ENCODE measurements at regions not wholly inside any gene's neighbourhood (a gene's known extent, or its start where the extent isn't known, plus 50 kb on each side); places are given as distances from the start of the nearest gene placed in this dataset.
"Not testable (repeated sequence)": the region's sequence is repeated elsewhere in the genome, so short reads cannot be mapped to it uniquely, and the experiment has no call there.

- peak; percentile 23 for DNase-seq (ENCODE audit: low spot score)
These were observed 92.0 kb upstream of the AMN1 start for GRCh38 chr12:31820832-31821231.

DNA sequence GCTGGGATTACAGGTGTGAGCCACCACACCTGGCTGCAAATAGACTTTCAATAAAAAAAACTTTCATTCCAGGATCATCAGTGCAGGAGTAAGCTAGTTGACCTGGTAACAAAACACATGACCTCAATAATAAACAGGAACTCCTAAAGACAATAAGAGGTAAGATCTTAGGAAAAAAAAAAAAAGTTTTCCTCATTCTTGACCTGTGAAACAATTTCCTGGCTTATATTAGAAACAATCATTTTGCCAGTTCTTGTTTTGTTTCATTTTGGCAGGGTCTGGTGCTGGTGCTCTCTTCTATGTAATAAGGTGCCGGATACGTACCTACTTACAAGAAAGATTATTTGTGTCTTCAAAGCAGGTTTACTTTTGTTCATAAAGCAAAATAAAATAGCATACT, 90.6 kb upstream of the AMN1 start:
- DNase-seq (ENCODE audit: low spot score) = peak; percentile 67

- DNase-seq (ENCODE audit: low spot score) = no peak
These were observed 89.9 kb upstream of the AMN1 start for GRCh38 chr12:31818623-31819268.

GRCh38 chr12:31817120-31817519, 88.3 kb upstream of the AMN1 start:
- DNase-seq (ENCODE audit: low spot score) = no peak

GRCh38 chr12:31815096-31815495, 86.3 kb upstream of the AMN1 start:
- peak; percentile 9 for DNase-seq (ENCODE audit: low spot score)

DNA sequence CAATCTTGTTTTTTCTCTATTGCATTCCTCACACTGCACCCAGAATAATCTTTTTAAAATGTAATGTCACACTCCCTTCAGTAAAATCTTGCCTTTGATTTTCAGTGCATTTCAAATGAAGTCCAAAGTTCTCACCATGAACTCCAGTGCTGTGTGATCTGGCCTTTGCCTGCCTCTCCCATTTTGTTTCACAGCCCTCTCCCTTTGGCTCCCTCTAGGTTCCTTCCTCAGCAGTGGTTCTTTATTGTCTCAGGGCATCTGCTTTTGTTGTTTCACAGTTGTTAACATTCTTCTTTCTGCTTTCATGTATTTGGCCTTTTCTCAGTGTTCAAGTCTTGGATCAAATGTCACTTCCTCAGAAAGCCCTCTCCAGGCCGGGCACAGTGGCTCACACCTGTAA, 84.5 kb upstream of the AMN1 start:
- no peak for DNase-seq (ENCODE audit: low spot score)

- no peak for DNase-seq (ENCODE audit: low spot score)
These were observed 78.9 kb upstream of the AMN1 start for GRCh38 chr12:31807773-31808097.

DNA sequence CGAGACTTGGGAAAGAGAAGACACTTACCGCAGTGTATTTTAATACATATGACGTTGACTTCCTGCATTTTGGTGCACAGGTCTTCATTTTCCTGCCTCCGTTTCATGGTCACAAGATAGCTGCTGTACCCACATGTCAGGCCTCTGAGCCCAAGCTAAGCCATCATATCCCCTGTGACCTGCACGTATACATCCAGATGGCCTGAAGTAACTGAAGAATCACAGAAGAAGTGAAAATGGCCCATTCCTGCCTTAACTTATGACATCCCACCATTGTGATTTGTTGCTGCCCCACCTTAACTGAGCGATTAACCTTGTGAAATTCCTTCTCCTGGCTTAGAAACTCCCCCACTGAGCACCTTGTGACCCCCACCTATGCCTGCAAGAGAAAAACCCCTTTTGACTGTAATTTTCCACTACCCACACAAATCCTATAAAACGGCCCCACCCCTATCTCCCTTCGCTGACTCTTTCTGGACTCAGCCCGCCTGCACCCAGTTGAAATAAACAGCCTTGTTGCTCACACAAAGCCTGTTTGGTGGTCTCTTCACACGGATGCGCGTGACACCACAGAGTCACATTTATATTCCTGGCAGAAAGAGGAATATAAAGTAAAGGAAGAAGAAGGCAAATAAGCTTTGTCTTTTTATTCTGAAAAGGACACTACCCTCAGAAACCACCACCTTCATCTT, 78.4 kb upstream of the AMN1 start:
- not testable (repeated sequence) for DNase-seq (ENCODE audit: low spot score)

DNA sequence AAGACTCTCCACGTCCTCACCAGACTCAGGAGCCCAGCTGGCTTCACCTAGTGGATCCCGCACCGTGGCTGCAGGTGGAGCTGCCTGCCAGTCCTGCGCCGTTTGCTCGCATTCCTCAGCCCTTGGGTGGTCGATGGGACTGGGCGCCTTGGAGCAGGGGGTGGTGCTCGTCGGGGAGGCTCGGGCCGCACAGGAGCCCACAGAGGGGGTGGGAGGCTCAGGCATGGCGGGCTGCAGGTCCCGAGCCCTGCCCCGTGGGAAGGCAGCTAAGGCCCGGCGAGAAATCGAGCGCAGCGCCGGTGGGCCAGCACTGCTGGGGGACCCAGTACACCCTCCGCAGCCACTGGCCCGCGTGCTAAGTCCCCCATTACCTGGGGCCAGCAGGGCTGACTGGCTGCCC, 76.9 kb upstream of the AMN1 start:
- DNase-seq (ENCODE audit: low spot score) = not testable (repeated sequence)

- not testable (repeated sequence) for DNase-seq (ENCODE audit: low spot score)
These were observed 75.9 kb upstream of the AMN1 start for GRCh38 chr12:31804707-31805106.

- no peak for DNase-seq (ENCODE audit: low spot score)
These were observed 75.3 kb upstream of the AMN1 start for GRCh38 chr12:31804185-31804504.

GRCh38 chr12:31803306-31804184, 74.7 kb upstream of the AMN1 start:
- DNase-seq (ENCODE audit: low spot score) = no peak

DNA sequence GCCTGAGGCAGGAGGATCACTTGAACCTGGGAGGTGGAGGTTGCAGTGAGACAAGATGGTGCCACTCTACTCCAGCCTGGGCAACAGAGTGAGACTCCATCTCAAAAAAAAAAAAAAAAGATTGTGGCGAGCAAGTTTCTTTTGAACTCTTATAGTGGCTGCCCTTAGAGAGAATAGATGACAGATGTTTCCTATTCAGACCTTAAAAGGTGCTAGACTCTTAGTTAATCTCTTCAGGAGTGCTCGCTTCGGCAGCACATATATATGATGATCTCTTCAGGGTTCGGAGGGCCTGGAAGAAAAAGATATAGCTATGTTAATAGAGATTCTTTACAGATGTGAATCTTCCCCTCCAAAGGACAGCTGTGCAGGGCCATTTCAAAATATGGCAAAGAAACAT, 73.1 kb upstream of the AMN1 start:
- DNase-seq (ENCODE audit: low spot score) = no peak

DNA sequence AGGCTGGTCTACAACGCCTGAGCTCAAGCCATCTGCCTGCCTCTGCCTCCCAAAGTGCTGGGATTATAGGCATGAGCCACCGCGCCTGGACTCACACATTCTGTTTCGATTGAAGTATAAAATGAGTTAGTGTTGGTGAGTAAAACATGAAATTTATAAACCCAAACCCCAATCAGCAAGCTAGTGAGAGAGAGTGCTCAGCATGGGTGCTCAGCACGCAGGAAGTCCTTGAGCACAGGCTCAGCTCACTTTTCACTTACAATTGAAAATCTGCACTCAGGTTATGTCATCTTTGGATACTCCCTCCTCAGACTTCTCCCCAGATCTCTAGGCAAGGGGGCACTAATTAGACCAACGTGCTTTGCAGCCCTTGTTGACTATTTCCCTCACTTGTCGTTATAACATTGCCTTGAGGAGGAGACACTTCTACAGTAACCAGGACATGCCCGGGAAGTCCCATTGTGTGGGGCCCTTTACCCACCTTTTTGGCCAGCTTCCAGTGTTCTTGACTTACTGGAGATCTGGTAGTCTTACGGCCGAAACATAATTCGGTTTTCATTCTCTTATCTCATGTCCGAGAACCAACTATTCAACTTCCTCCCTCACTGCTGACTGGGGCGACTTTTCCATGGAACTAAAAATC, 68.5 kb upstream of the AMN1 start:
- DNase-seq (ENCODE audit: low spot score) = no peak

- no peak for DNase-seq (ENCODE audit: low spot score)
These were observed 67.6 kb upstream of the AMN1 start for GRCh38 chr12:31796270-31796951.

DNA sequence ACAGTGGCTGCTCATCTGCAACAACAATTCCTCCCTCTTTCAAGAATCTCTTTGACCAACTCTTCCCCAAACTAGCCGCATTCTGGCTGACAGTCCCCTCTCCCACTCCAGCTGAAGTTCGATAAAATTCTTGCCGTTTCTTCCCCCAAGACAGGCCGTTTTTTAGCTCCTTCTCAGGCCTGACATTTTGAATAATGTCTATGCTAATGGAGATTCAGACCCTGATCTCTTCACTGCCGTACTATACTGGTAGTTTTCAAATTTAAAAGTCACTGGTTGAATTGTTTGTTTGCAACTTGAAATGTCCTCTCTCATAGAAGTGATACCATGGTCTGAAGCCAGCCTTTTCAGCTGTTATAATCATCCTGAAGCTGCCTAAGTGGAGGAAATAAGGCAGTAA, 65.9 kb upstream of the AMN1 start:
- DNase-seq (ENCODE audit: low spot score) = no peak

DNA sequence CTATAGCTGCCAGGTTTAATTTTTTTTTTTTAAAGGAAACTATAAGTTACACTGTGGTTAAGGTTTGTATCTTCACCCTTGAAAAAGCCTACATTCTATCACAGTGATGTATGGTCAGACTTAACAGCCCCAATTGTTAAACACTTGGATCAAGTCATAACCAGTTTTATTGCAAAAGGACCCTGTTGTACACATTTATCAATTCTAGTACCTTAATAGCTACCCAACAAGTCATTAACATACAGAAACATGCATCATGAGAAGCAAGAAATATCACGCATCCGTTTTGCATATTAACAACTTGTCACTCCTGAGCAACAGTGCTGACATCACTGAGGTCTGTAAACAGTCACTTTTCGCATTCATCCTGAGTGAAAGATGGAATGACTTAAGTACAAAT, 62.4 kb upstream of the AMN1 start:
- not testable (repeated sequence) for DNase-seq (ENCODE audit: low spot score)

- no peak for DNase-seq (ENCODE audit: low spot score)
These were observed 61.9 kb upstream of the AMN1 start for GRCh38 chr12:31790759-31791158.

DNA sequence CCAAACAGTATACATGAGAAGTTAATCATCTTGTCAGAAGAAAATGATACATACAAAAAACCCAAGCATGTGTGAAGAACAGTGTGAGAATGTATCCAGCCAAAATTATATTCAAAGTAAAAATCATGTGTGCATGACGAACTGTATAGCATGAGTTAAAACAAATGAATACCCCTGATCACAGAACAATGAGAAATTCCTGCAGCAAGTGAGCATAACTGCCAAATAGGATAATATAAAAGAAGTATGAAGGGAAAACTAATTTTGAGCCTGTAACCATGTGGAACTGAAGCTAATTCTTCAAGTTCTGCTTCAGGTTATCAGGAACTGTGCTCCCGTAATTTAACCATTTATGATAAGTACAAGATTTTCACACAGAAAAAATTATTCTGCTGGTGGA, 56.5 kb upstream of the AMN1 start:
- no peak for DNase-seq (ENCODE audit: low spot score)

DNA sequence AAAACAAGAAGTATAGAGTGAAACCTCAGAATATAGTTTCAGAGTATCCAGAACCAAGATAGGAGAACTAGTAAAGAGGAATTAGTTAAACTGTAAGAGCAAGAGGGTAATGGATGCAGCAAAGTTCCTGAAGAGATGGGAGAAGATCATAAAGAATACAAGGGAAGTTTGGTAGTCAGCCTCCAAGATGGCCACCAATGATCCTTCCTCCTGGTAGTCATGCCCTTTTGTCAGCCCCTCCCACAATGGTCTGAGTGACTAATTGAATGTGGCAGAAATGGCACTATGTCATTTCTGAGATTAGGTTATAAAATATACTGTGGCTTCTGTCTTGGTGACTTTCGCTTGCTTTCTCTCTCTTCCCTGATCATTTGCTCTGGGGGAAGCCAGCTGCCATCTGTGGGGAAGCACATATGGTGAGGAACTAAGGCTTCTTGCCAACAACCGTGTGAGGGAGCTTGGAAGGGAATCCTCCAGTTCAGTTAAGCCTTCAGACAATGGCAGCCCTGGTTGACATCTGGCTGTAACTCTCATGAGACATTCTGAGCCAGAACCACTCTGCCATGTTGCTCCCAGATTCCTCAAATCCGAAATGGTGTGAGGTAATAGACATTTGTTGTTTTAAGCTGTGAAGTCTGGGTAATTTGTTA, 55.3 kb upstream of the AMN1 start:
- DNase-seq (ENCODE audit: low spot score) = no peak

DNA sequence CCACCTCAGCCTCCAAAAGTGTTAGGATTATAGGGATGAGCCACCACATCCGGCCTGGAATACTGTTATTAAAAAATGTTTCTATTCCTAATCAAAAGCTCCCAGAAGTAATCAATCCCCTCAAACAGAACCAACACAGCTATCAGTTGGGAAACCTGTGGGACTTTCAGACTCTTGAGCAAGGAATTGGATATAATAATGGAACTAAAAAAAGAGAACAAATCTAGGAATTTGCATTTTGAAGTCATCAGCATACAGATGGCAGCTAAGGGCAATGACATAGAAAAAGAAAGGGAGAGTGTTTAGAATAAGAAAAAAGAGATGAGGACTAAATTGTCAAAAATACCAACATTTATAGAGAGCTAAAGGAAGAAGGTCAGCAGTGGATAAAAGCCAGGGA, 54.7 kb upstream of the AMN1 start:
- DNase-seq (ENCODE audit: low spot score) = no peak
